GM12878 (cell line): ENCODE measurements at regions not wholly inside any gene's neighbourhood (a gene's known extent, or its start where the extent isn't known, plus 50 kb on each side); places are given as distances from the start of the nearest gene placed in this dataset.

ENCODE experiments used
- ATAC-seq: fragments of 200-7000 bp; cut with Tn5 transposase; 3 replicates; pipeline ENCODE4 v1.9.1; 2020; ENCODE audit warnings: mild to moderate bottlenecking, moderate library complexity
- BruUV-seq: library from RNA; stranded (reverse); fragments of 400-500 nt; replicated peaks from 2 replicates; lab custom pipeline; 2021; lab: Mats Ljungman, UMichigan
- CTCF ChIA-PET: fragments of 300-600 bp; sonication (Branson Sonifier 250); formaldehyde crosslinking; extraction: SDS; loops from one replicate; lab custom pipeline; 2021; ENCODE audit warnings: inconsistent platforms; lab: Yijun Ruan, JAX
- POLR2A ChIA-PET: fragments of 350-600 bp; formaldehyde crosslinking; extraction: SDS; loops from one replicate; lab custom pipeline; 2021; ENCODE audit warnings: inconsistent platforms; lab: Charles Lee
- RAD21 ChIA-PET: fragments of 300-600 bp; sonication (Branson Sonifier 250); formaldehyde crosslinking; loops from one replicate; lab custom pipeline; 2023; ENCODE audit warnings: antibody characterized with exemption; ENCODE audit not compliant: unreplicated experiment; lab: Charles Lee
- SMC1A ChIA-PET: fragments of 300-600 bp; sonication (Branson Sonifier 250); formaldehyde crosslinking; loops from one replicate; lab custom pipeline; 2023; ENCODE audit not compliant: unreplicated experiment, uncharacterized antibody; lab: Charles Lee
- DNase-seq: peaks from one replicate; pipeline ENCODE4 v3.0.0-alpha.2; 2011; ENCODE audit warnings: low read depth, low spot score
- FAIRE-seq: peaks from 3 replicates; lab custom pipeline; 2011; peaks lifted over from hg19 to GRCh38; lab: Jason Lieb, UNC
- H2AFZ ChIP-seq: 2 replicates; pipeline ENCODE4 v1.6.0; 2011; ENCODE audit warnings: low read depth, low read length, control low read depth; ENCODE audit not compliant: control insufficient read depth
- H3K27ac ChIP-seq: 2 replicates; pipeline ENCODE4 v1.5.1; 2011; ENCODE audit warnings: control low read depth; ENCODE audit not compliant: control insufficient read depth, insufficient read depth
- H3K27me3 ChIP-seq, 2 experiments: replicated peaks in 1 of 2; 2 replicates each; pipeline versions ENCODE4 v1.6.0 to v1.6.1; 2011; ENCODE audit warnings: low read length in 1 of 2; ENCODE audit not compliant: control insufficient read depth in 2 of 2, insufficient read depth in 2 of 2
- H3K36me3 ChIP-seq, 2 experiments: 2 replicates each; pipeline ENCODE4 v1.5.1; 2011; ENCODE audit warnings: low read length in 1 of 2; ENCODE audit not compliant: control insufficient read depth in 2 of 2, insufficient read depth in 2 of 2
- H3K4me1 ChIP-seq: 2 replicates; pipeline ENCODE4 v1.6.1; 2011; ENCODE audit warnings: mild to moderate bottlenecking, low read length, moderate library complexity, mixed read lengths; ENCODE audit not compliant: control insufficient read depth, insufficient read depth
- H3K4me2 ChIP-seq: 2 replicates; pipeline ENCODE4 v1.6.0; 2011; ENCODE audit warnings: control low read depth; ENCODE audit not compliant: control insufficient read depth, insufficient read depth
- H3K4me3 ChIP-seq: fragments of 200-600 bp; sonication (generic); 2 replicates; pipeline ENCODE4 v1.5.1; 2016
- H3K79me2 ChIP-seq: 2 replicates; pipeline ENCODE4 v1.6.0; 2011; ENCODE audit warnings: low read length; ENCODE audit not compliant: control insufficient read depth, insufficient read depth
- H3K9ac ChIP-seq: 2 replicates; pipeline ENCODE4 v1.8.0; 2011; ENCODE audit warnings: low read length, control low read depth, mixed read lengths; ENCODE audit not compliant: control insufficient read depth, insufficient read depth
- H3K9me3 ChIP-seq: replicated peaks from 3 replicates; pipeline ENCODE4 v1.5.1; 2011; ENCODE audit warnings: mild to moderate bottlenecking, low read length; ENCODE audit not compliant: control insufficient read depth, insufficient read depth
- H4K20me1 ChIP-seq: 2 replicates; pipeline ENCODE4 v1.6.0; 2011; ENCODE audit not compliant: control insufficient read depth, insufficient read depth
- BHLHE40 ChIP-seq, 2 experiments: fragments of 450-650 bp in 1 of 2; IDR thresholded peaks; 2 replicates each; pipeline ENCODE4 v1.6.1; 2011 to 2017; ENCODE audit warnings: low read depth in 2 of 2, borderline replicate concordance in 1 of 2, improper control_type of control experiment in 1 of 2, low read length in 1 of 2, mild to moderate bottlenecking in 1 of 2
- BMI1 ChIP-seq: fragments of 450-650 bp; IDR thresholded peaks from 2 replicates; pipeline ENCODE4 v1.6.1; 2016; ENCODE audit warnings: mild to moderate bottlenecking, moderate library complexity, borderline replicate concordance
- IKZF2 ChIP-seq, 2 experiments: fragments of 450-650 bp; IDR thresholded peaks; 2 replicates each; pipeline ENCODE4 v1.6.1; 2017; ENCODE audit warnings: mild to moderate bottlenecking in 2 of 2, moderate library complexity in 2 of 2
- KAT2A ChIP-seq: conservative IDR thresholded peaks from 2 replicates; pipeline ENCODE4 v1.6.1; 2011; ENCODE audit warnings: low read depth, low read length; ENCODE audit not compliant: control insufficient read depth
- MEF2B ChIP-seq: fragments of 450-650 bp; IDR thresholded peaks from 2 replicates; pipeline ENCODE4 v1.6.1; 2018; ENCODE audit warnings: mild to moderate bottlenecking, moderate library complexity; ENCODE audit not compliant: partially characterized antibody, poor library complexity, severe bottlenecking
- POLR2AphosphoS5 ChIP-seq: IDR thresholded peaks from 2 replicates; pipeline ENCODE4 v1.6.1; 2011; ENCODE audit warnings: mild to moderate bottlenecking, low read length, inconsistent platforms
- POU2F2 ChIP-seq: IDR thresholded peaks from 3 replicates; pipeline ENCODE4 v1.6.1; 2011; ENCODE audit warnings: low read depth, mild to moderate bottlenecking, low read length, borderline replicate concordance
- SMARCA5 ChIP-seq: fragments of 450-650 bp; IDR thresholded peaks from 2 replicates; pipeline ENCODE4 v1.6.1; 2017; ENCODE audit warnings: mild to moderate bottlenecking
- SREBF2 ChIP-seq: IDR thresholded peaks from 2 replicates; pipeline ENCODE4 v1.6.1; 2012; ENCODE audit warnings: mild to moderate bottlenecking, low read length
- STAT1 ChIP-seq: fragments of 450-650 bp; conservative IDR thresholded peaks from 2 replicates; pipeline ENCODE4 v1.6.1; 2014; ENCODE audit warnings: antibody characterized with exemption, mild to moderate bottlenecking
- TCF7 ChIP-seq: IDR thresholded peaks from 2 replicates; pipeline ENCODE4 v1.6.1; 2014; ENCODE audit warnings: antibody characterized with exemption, borderline replicate concordance
- ZNF207 ChIP-seq: fragments of 450-650 bp; IDR thresholded peaks from 2 replicates; pipeline ENCODE4 v1.6.1; 2014; ENCODE audit warnings: antibody characterized with exemption, mild to moderate bottlenecking, borderline replicate concordance
- ZNF384 ChIP-seq: IDR thresholded peaks from 2 replicates; pipeline ENCODE4 v1.6.1; 2012; ENCODE audit warnings: low read depth, mild to moderate bottlenecking, low read length, improper control_type of control experiment, borderline replicate concordance
- WGBS: methylation state at CpG from one replicate; pipeline ENCODE4 v1.1.6; 2016; ENCODE audit warnings: low lambda C conversion rate; ENCODE audit not compliant: insufficient replicate concordance, insufficient coverage; ENCODE audit errors: missing lambda C conversion rate; 5-methylcytosine and 5-hydroxymethylcytosine counted together
- in situ Hi-C: fragments of 300-500 bp; cut with MboI; formaldehyde crosslinking; loops from 9 replicates; pipeline ENCODE4 v1.14.3; 2018; ENCODE audit warnings: mixed read lengths
- intact Hi-C: fragments of 100-400 bp; cut with micrococcal nuclease; formaldehyde crosslinking; loops from one replicate; pipeline ENCODE4 v1.14.2; 2022; ENCODE audit not compliant: unreplicated experiment

DNA sequence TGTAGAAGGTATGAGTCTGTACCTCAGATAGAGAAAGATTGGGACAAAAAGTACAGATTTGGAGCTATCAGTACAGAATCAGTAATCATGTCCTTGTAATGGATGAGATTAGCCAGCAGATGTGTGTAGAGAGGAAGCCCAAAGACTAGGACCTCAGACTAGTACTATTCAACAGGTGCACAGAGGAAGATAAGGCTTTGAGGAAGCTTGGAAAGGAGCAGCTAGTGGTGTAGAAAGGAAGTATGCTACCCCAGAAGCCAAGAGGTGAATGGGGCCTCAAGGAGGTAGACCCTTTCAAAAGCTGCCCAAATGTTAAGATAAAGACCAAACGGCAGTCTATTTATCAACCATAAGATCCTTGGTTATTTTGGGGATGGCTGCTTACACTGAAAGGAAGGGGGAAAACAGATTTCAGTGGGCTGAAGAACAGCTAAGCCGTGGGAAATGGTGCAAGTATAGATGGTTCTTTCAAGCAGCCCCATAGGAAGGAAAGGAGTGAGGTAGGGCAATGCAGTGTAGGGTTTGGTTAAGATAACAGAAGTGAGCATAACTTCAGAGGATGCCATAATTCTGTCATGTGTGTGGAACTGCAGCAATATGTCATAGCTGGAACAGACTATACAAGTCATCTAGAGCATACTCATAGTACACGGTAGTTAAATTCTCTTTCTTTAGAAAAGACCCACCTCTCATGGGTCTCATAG is 221.7 kb downstream of the HHIPL2 start:
- H3K9ac ChIP-seq, result no peak overlapping the region
- intact Hi-C loops, result no loop called here
- SMC1A ChIA-PET, result no interaction called here
- H3K4me2 ChIP-seq, result no peak overlapping the region
- H3K79me2 ChIP-seq, result no peaks in the 10 kb centered on the region
- POLR2A ChIA-PET, result no interaction called here
- CTCF ChIA-PET, result no interaction called here
- no peak for FAIRE-seq
- no peak overlapping the region for H3K4me3 ChIP-seq
- H3K27ac ChIP-seq, result no peak overlapping the region
- in situ Hi-C loops, result no loop called here
- no peak for TF ChIP-seq BHLHE40 (IDR thresholded peaks at IDR 0.05; ENCODE audit: borderline replicate concordance in 1 of 2, low read depth in 2 of 2, low read length in 1 of 2)
- TF ChIP-seq IKZF2 (IDR thresholded peaks at IDR 0.05), result no peak
- no peak for TF ChIP-seq KAT2A
- no peak for TF ChIP-seq ZNF207
- TF ChIP-seq POLR2AphosphoS5, result no peak
- TF ChIP-seq MEF2B, result no peak
- TF ChIP-seq POU2F2, result no peak
- TF ChIP-seq ZNF384, result no peak
- TF ChIP-seq BMI1, result no peak
- no peak for TF ChIP-seq TCF7
- TF ChIP-seq SREBF2, result no peak
- TF ChIP-seq STAT1, result no peak
- no peak for TF ChIP-seq SMARCA5
- no peak for ATAC-seq
- H2AFZ ChIP-seq, result no peak overlapping the region
- H4K20me1 ChIP-seq, result no peaks in the 10 kb centered on the region
- H3K4me1 ChIP-seq, result no peaks in the 10 kb centered on the region
- RAD21 ChIA-PET, result no interaction called here
- no peak for DNase-seq
- no peaks in the 10 kb centered on the region for H3K9me3 ChIP-seq
- H3K27me3 ChIP-seq, result no peaks in the 10 kb centered on the region
- no TSS peak for BruUV-seq
- no peaks in the 10 kb centered on the region for H3K36me3 ChIP-seq
- 3% methylated on average over 3 of the region's 3 CpGs for WGBS
